Gastrocnemius medialis (tissue), 4 donors: ENCODE measurements at regions not wholly inside any gene's neighbourhood (a gene's known extent, or its start where the extent isn't known, plus 50 kb on each side); places are given as distances from the start of the nearest gene placed in this dataset.

ENCODE experiments used
- ATAC-seq, 2 donors: fragments of 150-250 bp; one replicate each; pipeline ENCODE4 v1.9.1; 2016
- DNase-seq, 2 donors: peaks; one replicate each; pipeline ENCODE4 v3.0.0-alpha.2; 2019
- H3K27ac ChIP-seq, 4 donors: fragments of 200-600 bp; sonication (generic); 1 replicate in 1 of 4; 2 replicates in 3 of 4; pipeline ENCODE4 v1.5.1; 2016 to 2018; ENCODE audit warnings: mild to moderate bottlenecking in 2 of 4, moderate library complexity in 1 of 4
- H3K27me3 ChIP-seq, 3 donors: fragments of 200-600 bp; sonication (generic) in 2 of 3; 1 replicate in 1 of 3; 2 replicates in 2 of 3; pipeline versions ENCODE4 v1.5.1 to v1.6.0; 2016 to 2019; ENCODE audit warnings: mild to moderate bottlenecking in 1 of 3, moderate library complexity in 1 of 3
- H3K36me3 ChIP-seq, 2 donors: fragments of 200-600 bp; sonication (generic) in 1 of 2; one replicate each; pipeline ENCODE4 v1.5.1; 2017 to 2018
- H3K4me1 ChIP-seq, 2 donors: fragments of 200-600 bp; sonication (generic) in 1 of 2; one replicate each; pipeline ENCODE4 v1.5.1; 2016 to 2017; ENCODE audit warnings: mild to moderate bottlenecking in 2 of 2
- H3K4me3 ChIP-seq, 4 donors: fragments of 200-600 bp; sonication (generic) in 3 of 4; 1 replicate in 1 of 4; 2 replicates in 3 of 4; pipeline ENCODE4 v1.5.1; 2016 to 2019; ENCODE audit warnings: mild to moderate bottlenecking in 2 of 4
- H3K9me3 ChIP-seq, 3 donors: fragments of 200-600 bp; sonication (generic) in 2 of 3; 1 replicate in 1 of 3; 2 replicates in 2 of 3; pipeline ENCODE4 v1.5.1; 2016 to 2019
- CTCF ChIP-seq, 5 experiments: fragments of 450-650 bp in 3 of 5; fragments of 200-600 bp in 2 of 5; sonication (generic) in 2 of 5; IDR thresholded peaks in 4 of 5; conservative IDR thresholded peaks in 1 of 5; 1 replicate in 4 of 5; 2 replicates in 1 of 5; pipeline ENCODE4 v1.5.1; 2016 to 2019; ENCODE audit warnings: antibody characterized with exemption in 5 of 5, mild to moderate bottlenecking in 3 of 5, moderate library complexity in 3 of 5
- POLR2A ChIP-seq, 2 donors: fragments of 450-650 bp; IDR thresholded peaks; one replicate each; pipeline ENCODE4 v1.6.1; 2017; ENCODE audit warnings: antibody characterized with exemption in 2 of 2, mild to moderate bottlenecking in 2 of 2, moderate library complexity in 2 of 2
- in situ Hi-C, 4 donors: fragments of 200-750 bp; cut with MboI; loops; one replicate each; pipeline versions ENCODE4 v1.15.0 to v1.8.0; 2017; ENCODE audit warnings: low sequenced_read_pairs in 4 of 4
- intact Hi-C: fragments of 100-400 bp; cut with DNase I; formaldehyde crosslinking; loops from one replicate; pipeline ENCODE4 v1.15.1; 2023; ENCODE audit warnings: low total_unique reads

GRCh38 chr10:131747791-131748190, 153.0 kb upstream of the PPP2R2D start:
- H3K27me3 ChIP-seq, result peaks cover 5 to 12% (median 10%) of the 10 kb centered on the region in 3 donors
- TF ChIP-seq POLR2A (IDR thresholded peaks at IDR 0.05) (no peak), CTCF (IDR thresholded peaks at IDR 0.05 in 4 of 5, conservative IDR thresholded peaks at IDR 0.05 in 1 of 5) (no peak)
- DNase-seq (no peak), ATAC-seq (no peak)
- intact Hi-C loops (no loop called here), in situ Hi-C loops (no loop called here)
- H3K4me3 ChIP-seq, result no peak overlapping the region
- no peaks in the 10 kb centered on the region for H3K36me3 ChIP-seq
- no peak overlapping the region for H3K27ac ChIP-seq
- no peaks in the 10 kb centered on the region for H3K4me1 ChIP-seq
- H3K9me3 ChIP-seq, result no peaks in the 10 kb centered on the region

GRCh38 chr10:131748191-131748590, 152.6 kb upstream of the PPP2R2D start:
- Histone ChIP-seq H3K4me3 (no peak overlapping the region), H3K27me3 (peaks cover 4 to 8% (median 6%) of the 10 kb centered on the region in 3 donors), H3K9me3 (no peaks in the 10 kb centered on the region), H3K4me1 (no peaks in the 10 kb centered on the region), H3K27ac (no peak overlapping the region), H3K36me3 (no peaks in the 10 kb centered on the region)
- TF ChIP-seq POLR2A (IDR thresholded peaks at IDR 0.05), result no peak
- TF ChIP-seq CTCF (IDR thresholded peaks at IDR 0.05 in 4 of 5, conservative IDR thresholded peaks at IDR 0.05 in 1 of 5), result no peak
- no peak for DNase-seq
- intact Hi-C loops, result no loop called here
- in situ Hi-C loops, result no loop called here
- ATAC-seq, result no peak

- no peak for DNase-seq
- Histone ChIP-seq H3K27ac (no peak overlapping the region), H3K4me1 (no peaks in the 10 kb centered on the region), H3K27me3 (no peaks in the 10 kb centered on the region), H3K9me3 (no peaks in the 10 kb centered on the region), H3K36me3 (no peaks in the 10 kb centered on the region), H3K4me3 (no peak overlapping the region)
- ATAC-seq, result no peak
- TF ChIP-seq CTCF (IDR thresholded peaks at IDR 0.05 in 4 of 5, conservative IDR thresholded peaks at IDR 0.05 in 1 of 5) (no peak), POLR2A (IDR thresholded peaks at IDR 0.05) (no peak)
- intact Hi-C loops (no loop called here), in situ Hi-C loops (no loop called here)
Measured at GRCh38 chr10:131748831-131749766, 151.7 kb upstream of the PPP2R2D start.

GRCh38 chr10:131749767-131750142, 151.1 kb upstream of the PPP2R2D start:
- intact Hi-C loops, result no loop called here
- ATAC-seq, result no peak
- Histone ChIP-seq H3K27me3 (no peaks in the 10 kb centered on the region), H3K36me3 (no peaks in the 10 kb centered on the region), H3K4me3 (no peak overlapping the region), H3K4me1 (no peaks in the 10 kb centered on the region), H3K27ac (no peak overlapping the region), H3K9me3 (no peaks in the 10 kb centered on the region)
- in situ Hi-C loops, result no loop called here
- TF ChIP-seq POLR2A (IDR thresholded peaks at IDR 0.05) (no peak), CTCF (IDR thresholded peaks at IDR 0.05 in 4 of 5, conservative IDR thresholded peaks at IDR 0.05 in 1 of 5) (no peak)
- DNase-seq, result no peak
